ENCODE measurements at regions not wholly inside any gene's neighbourhood (a gene's known extent, or its start where the extent isn't known, plus 50 kb on each side); places are given as distances from the start of the nearest gene placed in this dataset.
"Not testable (repeated sequence)": the region's sequence is repeated elsewhere in the genome, so short reads cannot be mapped to it uniquely, and the experiment has no call there.

GRCh38 chr11:106160494-106160893 lies 83.0 kb downstream of the AASDHPPT start:
- Histone ChIP-seq H3K4me1 (replicated peaks) (no peaks in the 10 kb centered on the region), H3K27ac (no peak overlapping the region), H3K27me3 (replicated peaks; ENCODE audit: insufficient read depth) (no peaks in the 10 kb centered on the region), H3K9me3 (no peaks in the 10 kb centered on the region), H3K36me3 (no peaks in the 10 kb centered on the region), H3K4me3 (no peak overlapping the region)
- DNase-seq (ENCODE audit: low spot score) = no peak
- 90% methylated on average over 7 of the region's 7 CpGs for WGBS
- TF ChIP-seq POLR2A (IDR thresholded peaks at IDR 0.05) (no peak), POLR2AphosphoS5 (IDR thresholded peaks at IDR 0.05) (no peak), CTCF (IDR thresholded peaks at IDR 0.05) (no peak)
- intact Hi-C loops (cut with DNase I) = no loop called here

GRCh38 chr11:106161775-106162634 lies 84.5 kb downstream of the AASDHPPT start:
- DNase-seq (ENCODE audit: low spot score) = no peak
- TF ChIP-seq POLR2AphosphoS5 (IDR thresholded peaks at IDR 0.05) (no peak), POLR2A (IDR thresholded peaks at IDR 0.05) (no peak)
- Histone ChIP-seq H3K36me3 (no peaks in the 10 kb centered on the region), H3K4me3 (no peak overlapping the region), H3K27me3 (replicated peaks; ENCODE audit: insufficient read depth) (no peaks in the 10 kb centered on the region), H3K27ac (no peak overlapping the region), H3K9me3 (no peaks in the 10 kb centered on the region), H3K4me1 (replicated peaks) (no peaks in the 10 kb centered on the region)
- WGBS = 74% methylated on average over 3 of the region's 3 CpGs
- intact Hi-C loops (cut with DNase I) = no loop called here

GRCh38 chr11:106167085-106167484 lies 89.6 kb downstream of the AASDHPPT start:
- intact Hi-C loops (cut with DNase I) = no loop called here
- Histone ChIP-seq H3K36me3 (no peaks in the 10 kb centered on the region), H3K27ac (no peak overlapping the region), H3K4me3 (no peak overlapping the region), H3K4me1 (replicated peaks) (no peaks in the 10 kb centered on the region), H3K27me3 (replicated peaks; ENCODE audit: insufficient read depth) (no peaks in the 10 kb centered on the region), H3K9me3 (no peaks in the 10 kb centered on the region)
- DNase-seq (ENCODE audit: low spot score) = no peak
- TF ChIP-seq CTCF (IDR thresholded peaks at IDR 0.05) = no peak
- no peak for TF ChIP-seq POLR2A (IDR thresholded peaks at IDR 0.05)
- TF ChIP-seq POLR2AphosphoS5 (IDR thresholded peaks at IDR 0.05) = no peak

GRCh38 chr11:106172386-106172991 lies 95.0 kb downstream of the AASDHPPT start:
- Histone ChIP-seq H3K9me3 (no peaks in the 10 kb centered on the region), H3K36me3 (no peaks in the 10 kb centered on the region), H3K27ac (peak overlapping the region in 1 of 2 donors; percentile 45), H3K4me3 (no peak overlapping the region), H3K4me1 (replicated peaks) (no peaks in the 10 kb centered on the region), H3K27me3 (replicated peaks; ENCODE audit: insufficient read depth) (no peaks in the 10 kb centered on the region)
- no peak for TF ChIP-seq CTCF (IDR thresholded peaks at IDR 0.05)
- TF ChIP-seq POLR2AphosphoS5 (IDR thresholded peaks at IDR 0.05) = peak; percentile 49
- intact Hi-C loops (cut with DNase I) = no loop called here
- DNase-seq (ENCODE audit: low spot score) = peak; percentile 29
- 15% methylated on average over 4 of the region's 4 CpGs for WGBS

GRCh38 chr11:106173291-106173690 lies 95.8 kb downstream of the AASDHPPT start:
- no peak for TF ChIP-seq POLR2AphosphoS5 (IDR thresholded peaks at IDR 0.05)
- no peak for TF ChIP-seq CTCF (IDR thresholded peaks at IDR 0.05)
- no peak for TF ChIP-seq POLR2A (IDR thresholded peaks at IDR 0.05)
- intact Hi-C loops (cut with DNase I) = no loop called here
- DNase-seq (ENCODE audit: low spot score) = no peak
- no peaks in the 10 kb centered on the region for H3K4me1 ChIP-seq (replicated peaks)
- H3K9me3 ChIP-seq = no peaks in the 10 kb centered on the region
- H3K27ac ChIP-seq = no peak overlapping the region
- WGBS = 72% methylated on average over 2 of the region's 2 CpGs
- H3K4me3 ChIP-seq = no peak overlapping the region
- no peaks in the 10 kb centered on the region for H3K36me3 ChIP-seq
- no peaks in the 10 kb centered on the region for H3K27me3 ChIP-seq (replicated peaks; ENCODE audit: insufficient read depth)

GRCh38 chr11:106174003-106174402 lies 96.5 kb downstream of the AASDHPPT start:
- H3K36me3 ChIP-seq; H3K27me3 ChIP-seq (replicated peaks; ENCODE audit: insufficient read depth); H3K9me3 ChIP-seq; H3K4me3 ChIP-seq; H3K27ac ChIP-seq; intact Hi-C loops (cut with DNase I); H3K4me1 ChIP-seq (replicated peaks): not testable (repeated sequence)
- peak; percentile 25 for DNase-seq (ENCODE audit: low spot score)
- WGBS = 44% methylated on average over 4 of the region's 4 CpGs

Data from prostate gland (tissue), 2 donors.